NCI-H345 (cell line): ENCODE measurements at regions not wholly inside any gene's neighbourhood (a gene's known extent, or its start where the extent isn't known, plus 50 kb on each side); places are given as distances from the start of the nearest gene placed in this dataset.

ENCODE experiments used
- DNase-seq: peaks from one replicate; lab custom pipeline; 2025; lab: John Stamatoyannopoulos, UW

GRCh38 chr2:204234248-204234647 lies 297.7 kb downstream of the ICOS start:
- DNase-seq = no peak

GRCh38 chr2:204234879-204235278 lies 298.3 kb downstream of the ICOS start:
- DNase-seq = no peak

- no peak for DNase-seq
These were observed 300.9 kb downstream of the ICOS start for GRCh38 chr2:204237416-204237815.

GRCh38 chr2:204239411-204240165 lies 303.0 kb downstream of the ICOS start:
- DNase-seq = peak; percentile 41

- no peak for DNase-seq
These were observed 304.3 kb upstream of the PARD3B start for GRCh38 chr2:204240961-204241360.

- DNase-seq = no peak
These were observed 295.8 kb upstream of the PARD3B start for GRCh38 chr2:204249437-204249836.

GRCh38 chr2:204250692-204251091 lies 294.6 kb upstream of the PARD3B start:
- no peak for DNase-seq

- no peak for DNase-seq
These were observed 293.9 kb upstream of the PARD3B start for GRCh38 chr2:204251158-204251997.

- no peak for DNase-seq
These were observed 293.3 kb upstream of the PARD3B start for GRCh38 chr2:204251998-204252376.

GRCh38 chr2:204255071-204255470 lies 290.2 kb upstream of the PARD3B start:
- no peak for DNase-seq

GRCh38 chr2:204255526-204255925 lies 289.7 kb upstream of the PARD3B start:
- no peak for DNase-seq

- DNase-seq = no peak
These were observed 287.5 kb upstream of the PARD3B start for GRCh38 chr2:204257781-204258180.

- no peak for DNase-seq
These were observed 286.4 kb upstream of the PARD3B start for GRCh38 chr2:204258890-204259289.

- DNase-seq = peak; percentile 70
These were observed 285.0 kb upstream of the PARD3B start for GRCh38 chr2:204260162-204260877.

- DNase-seq = no peak
These were observed 284.4 kb upstream of the PARD3B start for GRCh38 chr2:204260901-204261300.

- no peak for DNase-seq
These were observed 283.4 kb upstream of the PARD3B start for GRCh38 chr2:204261846-204262245.

GRCh38 chr2:204264085-204264553 lies 281.2 kb upstream of the PARD3B start:
- no peak for DNase-seq

- DNase-seq = peak; percentile 24
These were observed 280.6 kb upstream of the PARD3B start for GRCh38 chr2:204264621-204265140.

GRCh38 chr2:204265681-204266181 lies 279.5 kb upstream of the PARD3B start:
- peak; percentile 86 for DNase-seq

- no peak for DNase-seq
These were observed 276.8 kb upstream of the PARD3B start for GRCh38 chr2:204268458-204268857.

- DNase-seq = peak; percentile 68
These were observed 276.3 kb upstream of the PARD3B start for GRCh38 chr2:204268971-204269370.

GRCh38 chr2:204272089-204272488 lies 273.2 kb upstream of the PARD3B start:
- no peak for DNase-seq
